GM12878 (cell line): ENCODE measurements at regions not wholly inside any gene's neighbourhood (a gene's known extent, or its start where the extent isn't known, plus 50 kb on each side); places are given as distances from the start of the nearest gene placed in this dataset.

Source experiments
- ATAC-seq: fragments of 200-7000 bp; cut with Tn5 transposase; 3 replicates; pipeline ENCODE4 v1.9.1; 2020; ENCODE audit warnings: mild to moderate bottlenecking, moderate library complexity
- BruUV-seq: library from RNA; stranded (reverse); fragments of 400-500 nt; replicated peaks from 2 replicates; lab custom pipeline; 2021; lab: Mats Ljungman, UMichigan
- CTCF ChIA-PET: fragments of 300-600 bp; sonication (Branson Sonifier 250); formaldehyde crosslinking; extraction: SDS; loops from one replicate; lab custom pipeline; 2021; ENCODE audit warnings: inconsistent platforms; lab: Yijun Ruan, JAX
- POLR2A ChIA-PET: fragments of 350-600 bp; formaldehyde crosslinking; extraction: SDS; loops from one replicate; lab custom pipeline; 2021; ENCODE audit warnings: inconsistent platforms; lab: Charles Lee
- RAD21 ChIA-PET: fragments of 300-600 bp; sonication (Branson Sonifier 250); formaldehyde crosslinking; loops from one replicate; lab custom pipeline; 2023; ENCODE audit warnings: antibody characterized with exemption; ENCODE audit not compliant: unreplicated experiment; lab: Charles Lee
- SMC1A ChIA-PET: fragments of 300-600 bp; sonication (Branson Sonifier 250); formaldehyde crosslinking; loops from one replicate; lab custom pipeline; 2023; ENCODE audit not compliant: unreplicated experiment, uncharacterized antibody; lab: Charles Lee
- DNase-seq: peaks from one replicate; pipeline ENCODE4 v3.0.0-alpha.2; 2011; ENCODE audit warnings: low read depth, low spot score
- FAIRE-seq: peaks from 3 replicates; lab custom pipeline; 2011; peaks lifted over from hg19 to GRCh38; lab: Jason Lieb, UNC
- H2AFZ ChIP-seq: 2 replicates; pipeline ENCODE4 v1.6.0; 2011; ENCODE audit warnings: low read depth, low read length, control low read depth; ENCODE audit not compliant: control insufficient read depth
- H3K27ac ChIP-seq: 2 replicates; pipeline ENCODE4 v1.5.1; 2011; ENCODE audit warnings: control low read depth; ENCODE audit not compliant: control insufficient read depth, insufficient read depth
- H3K27me3 ChIP-seq, 2 experiments: replicated peaks in 1 of 2; 2 replicates each; pipeline versions ENCODE4 v1.6.0 to v1.6.1; 2011; ENCODE audit warnings: low read length in 1 of 2; ENCODE audit not compliant: control insufficient read depth in 2 of 2, insufficient read depth in 2 of 2
- H3K36me3 ChIP-seq, 2 experiments: 2 replicates each; pipeline ENCODE4 v1.5.1; 2011; ENCODE audit warnings: low read length in 1 of 2; ENCODE audit not compliant: control insufficient read depth in 2 of 2, insufficient read depth in 2 of 2
- H3K4me1 ChIP-seq: 2 replicates; pipeline ENCODE4 v1.6.1; 2011; ENCODE audit warnings: mild to moderate bottlenecking, low read length, moderate library complexity, mixed read lengths; ENCODE audit not compliant: control insufficient read depth, insufficient read depth
- H3K4me2 ChIP-seq: 2 replicates; pipeline ENCODE4 v1.6.0; 2011; ENCODE audit warnings: control low read depth; ENCODE audit not compliant: control insufficient read depth, insufficient read depth
- H3K4me3 ChIP-seq: fragments of 200-600 bp; sonication (generic); 2 replicates; pipeline ENCODE4 v1.5.1; 2016
- H3K79me2 ChIP-seq: 2 replicates; pipeline ENCODE4 v1.6.0; 2011; ENCODE audit warnings: low read length; ENCODE audit not compliant: control insufficient read depth, insufficient read depth
- H3K9ac ChIP-seq: 2 replicates; pipeline ENCODE4 v1.8.0; 2011; ENCODE audit warnings: low read length, control low read depth, mixed read lengths; ENCODE audit not compliant: control insufficient read depth, insufficient read depth
- H3K9me3 ChIP-seq: replicated peaks from 3 replicates; pipeline ENCODE4 v1.5.1; 2011; ENCODE audit warnings: mild to moderate bottlenecking, low read length; ENCODE audit not compliant: control insufficient read depth, insufficient read depth
- H4K20me1 ChIP-seq: 2 replicates; pipeline ENCODE4 v1.6.0; 2011; ENCODE audit not compliant: control insufficient read depth, insufficient read depth
- BRCA1 ChIP-seq: IDR thresholded peaks from 2 replicates; pipeline ENCODE4 v1.6.1; 2011; ENCODE audit warnings: low read depth, low read length, improper control_type of control experiment
- CHD1 ChIP-seq: IDR thresholded peaks from 2 replicates; pipeline ENCODE4 v1.6.1; 2012; ENCODE audit warnings: low read depth, low read length, improper control_type of control experiment
- IRF3 ChIP-seq: fragments of 450-650 bp; IDR thresholded peaks from 2 replicates; pipeline ENCODE4 v1.6.1; 2014; ENCODE audit warnings: mild to moderate bottlenecking
- NFXL1 ChIP-seq: fragments of 450-650 bp; IDR thresholded peaks from 2 replicates; pipeline ENCODE4 v1.6.1; 2017; ENCODE audit warnings: antibody characterized with exemption, mild to moderate bottlenecking, borderline replicate concordance
- NR2F1 ChIP-seq: fragments of 450-650 bp; conservative IDR thresholded peaks from 2 replicates; pipeline ENCODE4 v1.6.1; 2017; ENCODE audit warnings: mild to moderate bottlenecking
- RFX5 ChIP-seq: IDR thresholded peaks from 2 replicates; pipeline ENCODE4 v1.6.1; 2011; ENCODE audit warnings: low read depth, low read length, improper control_type of control experiment
- STAT3 ChIP-seq: IDR thresholded peaks from 2 replicates; pipeline ENCODE4 v1.6.1; 2011; ENCODE audit warnings: low read depth, low read length, improper control_type of control experiment
- YY1 ChIP-seq: IDR thresholded peaks from 2 replicates; pipeline ENCODE4 v1.6.1; 2011; ENCODE audit warnings: low read depth, mild to moderate bottlenecking, low read length
- ZBTB33 ChIP-seq: fragments of 450-650 bp; IDR thresholded peaks from 2 replicates; pipeline ENCODE4 v1.6.1; 2017; ENCODE audit warnings: mild to moderate bottlenecking
- ZBTB40 ChIP-seq: fragments of 450-650 bp; IDR thresholded peaks from 2 replicates; pipeline ENCODE4 v1.6.1; 2016; ENCODE audit warnings: mild to moderate bottlenecking, moderate library complexity, borderline replicate concordance
- WGBS: methylation state at CpG from one replicate; pipeline ENCODE4 v1.1.6; 2016; ENCODE audit warnings: low lambda C conversion rate; ENCODE audit not compliant: insufficient replicate concordance, insufficient coverage; ENCODE audit errors: missing lambda C conversion rate; 5-methylcytosine and 5-hydroxymethylcytosine counted together
- in situ Hi-C: fragments of 300-500 bp; cut with MboI; formaldehyde crosslinking; loops from 9 replicates; pipeline ENCODE4 v1.14.3; 2018; ENCODE audit warnings: mixed read lengths
- intact Hi-C: fragments of 100-400 bp; cut with micrococcal nuclease; formaldehyde crosslinking; loops from one replicate; pipeline ENCODE4 v1.14.2; 2022; ENCODE audit not compliant: unreplicated experiment

- no peak for TF ChIP-seq IRF3
- TF ChIP-seq YY1 = no peak
- no peak for TF ChIP-seq NFXL1
- TF ChIP-seq ZBTB33 = no peak
- no peak for TF ChIP-seq BRCA1
- no peak for TF ChIP-seq STAT3
These were observed 61.1 kb downstream of the SMUG1 start (continued) for GRCh38 chr12:54127538-54128259.

- no peak for DNase-seq
- RAD21 ChIA-PET = no interaction called here
- in situ Hi-C loops = no loop called here
- SMC1A ChIA-PET = interaction anchor here (0.6 to 1.1 kb wide), 2 partner anchors 10 to 180 kb away, joined by 3 read pairs; no protein-coding TSS in a partner anchor
- BruUV-seq = no TSS peak
- no peaks in the 10 kb centered on the region for H3K36me3 ChIP-seq
- intact Hi-C loops = no loop called here
- H3K4me2 ChIP-seq = no peak overlapping the region
- no peaks in the 10 kb centered on the region for H3K4me1 ChIP-seq
- H3K27me3 ChIP-seq = peaks cover 8 to 16% of the 10 kb centered on the region in 2 experiments
- no peak for ATAC-seq
- no peaks in the 10 kb centered on the region for H4K20me1 ChIP-seq
- no peak overlapping the region for H3K9ac ChIP-seq
- no peak overlapping the region for H2AFZ ChIP-seq
- no peak for FAIRE-seq
- TF ChIP-seq NR2F1 = no peak
- TF ChIP-seq RFX5 = no peak
- TF ChIP-seq CHD1 = no peak
- no peak for TF ChIP-seq ZBTB40
- H3K27ac ChIP-seq = no peak overlapping the region
- H3K79me2 ChIP-seq = no peaks in the 10 kb centered on the region
- H3K4me3 ChIP-seq = no peak overlapping the region
- no peaks in the 10 kb centered on the region for H3K9me3 ChIP-seq
- POLR2A ChIA-PET = no interaction called here
- 43% methylated on average over 2 of the region's 3 CpGs for WGBS
- CTCF ChIA-PET = no interaction called here
These were observed 60.4 kb downstream of the SMUG1 start for GRCh38 chr12:54128416-54128815.
